ENCODE measurements at regions not wholly inside any gene's neighbourhood (a gene's known extent, or its start where the extent isn't known, plus 50 kb on each side); places are given as distances from the start of the nearest gene placed in this dataset.

DNA sequence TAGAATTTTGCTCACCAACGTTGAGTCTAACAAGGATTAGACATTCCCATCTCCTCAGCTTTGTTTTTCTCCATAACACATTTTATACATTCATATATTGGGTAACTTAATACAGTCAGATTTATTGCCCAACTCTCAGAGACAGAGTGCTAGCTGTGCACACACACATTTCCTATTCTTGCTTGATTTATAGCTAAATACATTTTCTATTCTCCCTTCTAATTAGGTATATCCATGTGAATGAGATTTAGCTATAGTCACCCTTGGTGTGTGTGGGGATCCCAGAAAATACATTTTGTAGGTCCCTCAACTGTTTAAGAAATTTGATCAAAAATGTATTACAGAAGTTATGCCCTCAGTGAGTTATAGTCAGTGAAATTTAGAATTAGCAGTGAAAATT, 715.4 kb downstream of the NSUN3 start:
- ChIA-PET CTCF (ENCODE audit: partially characterized antibody) (interaction anchor here (1.1 kb wide), 1 partner anchor 208 kb away, joined by 3 read pairs; no protein-coding TSS in a partner anchor), POLR2A (ENCODE audit: partially characterized antibody) (no interaction called here)
- Histone ChIP-seq H3K9me3 (ENCODE audit: insufficient read depth in 2 of 2, low read depth in 1 of 2, low read length in 1 of 2) (no peaks in the 10 kb centered on the region), H3K56ac (replicated peaks; ENCODE audit: insufficient read length, low read depth, low read length) (no peak overlapping the region), H2AK5ac (ENCODE audit: low read depth, low read length) (no peak overlapping the region), H2BK15ac (ENCODE audit: low read length) (no peak overlapping the region), H3K79me2 (ENCODE audit: control insufficient read depth in 1 of 2, insufficient read depth in 2 of 2, low read length in 2 of 2) (no peaks in the 10 kb centered on the region), H3K4me2 (ENCODE audit: insufficient read depth in 1 of 2, low read depth in 2 of 2, low read length in 2 of 2) (no peak overlapping the region), H2AFZ (ENCODE audit: low read length) (no peak overlapping the region), H4K20me1 (replicated peaks in 1 of 2; ENCODE audit: control insufficient read depth in 1 of 2, insufficient read depth in 2 of 2, low read length in 2 of 2) (no peaks in the 10 kb centered on the region), H2BK5ac (ENCODE audit: low read depth, low read length) (no peak overlapping the region), H3K14ac (ENCODE audit: insufficient read length) (no peak overlapping the region), H3K4ac (replicated peaks; ENCODE audit: insufficient read length, low read depth, low read length) (no peak overlapping the region), H3K79me1 (ENCODE audit: low read depth, low read length) (no peaks in the 10 kb centered on the region), H2BK20ac (ENCODE audit: low read length) (no peak overlapping the region), H3K18ac (ENCODE audit: extremely low read depth, low read length) (no peak overlapping the region), H4K91ac (replicated peaks; ENCODE audit: insufficient read length, low read length) (no peak overlapping the region), H3K4me1 (replicated peaks in 1 of 4; ENCODE audit: control insufficient read depth in 3 of 4, insufficient read depth in 4 of 4, low read length in 3 of 4) (no peaks in the 10 kb centered on the region), H3K27me3 (replicated peaks in 1 of 4; ENCODE audit: control insufficient read depth in 3 of 4, extremely low read depth in 1 of 4, insufficient read depth in 3 of 4, low read length in 3 of 4) (no peaks in the 10 kb centered on the region), H3K9ac (replicated peaks in 1 of 4; ENCODE audit: extremely low read depth in 1 of 4, low read depth in 3 of 4, low read length in 3 of 4) (no peak overlapping the region), H4K8ac (ENCODE audit: extremely low read depth, insufficient read depth, low read length) (no peak overlapping the region), H2BK12ac (ENCODE audit: low read depth, low read length) (no peak overlapping the region), H2BK120ac (replicated peaks; ENCODE audit: low read depth, low read length) (no peak overlapping the region), H3K36me3 (ENCODE audit: control insufficient read depth in 2 of 4, insufficient read depth in 4 of 4, low read length in 3 of 4) (no peaks in the 10 kb centered on the region), H3K23me2 (ENCODE audit: low read depth, low read length) (no peaks in the 10 kb centered on the region), H3K27ac (ENCODE audit: low read depth, low read length) (no peak overlapping the region), H3K23ac (ENCODE audit: insufficient read length) (no peak overlapping the region), H4K5ac (ENCODE audit: insufficient read length, low read depth, low read length) (no peak overlapping the region), H3K4me3 (ENCODE audit: extremely low read depth in 1 of 4, insufficient read depth in 2 of 4, low read depth in 3 of 4, low read length in 4 of 4) (no peak overlapping the region)
- FAIRE-seq, result no peak
- no peak for DNase-seq (ENCODE audit: low read depth in 1 of 2, low spot score in 2 of 2)
- 77% methylated on average over 1 of the region's 1 CpG; no CpG with 5 or more reads in 1 of the 2 experiments for WGBS, 2 experiments (ENCODE audit: extremely low coverage in 1 of 2, insufficient coverage in 1 of 2, insufficient read length in 1 of 2, insufficient replicate concordance in 2 of 2, low coverage in 1 of 2, low lambda C conversion rate in 2 of 2, missing lambda C conversion rate in 1 of 2)
- TF ChIP-seq EGR1 (IDR thresholded peaks at IDR 0.05; ENCODE audit: borderline replicate concordance, low read depth, low read length) (no peak), RAD21 (IDR thresholded peaks at IDR 0.05 in 1 of 2, conservative IDR thresholded peaks at IDR 0.05 in 1 of 2; ENCODE audit: low read depth in 2 of 2, low read length in 2 of 2) (no peak), JUN (IDR thresholded peaks at IDR 0.05; ENCODE audit: low read depth, low read length) (no peak), CHD2 (IDR thresholded peaks at IDR 0.05; ENCODE audit: low read length) (no peak), YY1 (IDR thresholded peaks at IDR 0.05; ENCODE audit: low read depth, low read length) (no peak), HDAC2 (IDR thresholded peaks at IDR 0.05; ENCODE audit: borderline replicate concordance in 1 of 2, low read depth in 2 of 2, low read length in 2 of 2) (no peak), RFX5 (IDR thresholded peaks at IDR 0.05; ENCODE audit: borderline replicate concordance, low read depth, low read length) (no peak), ZNF274 (IDR thresholded peaks at IDR 0.05; ENCODE audit: borderline replicate concordance, extremely low read depth, low read length) (no peak), SIX5 (IDR thresholded peaks at IDR 0.05; ENCODE audit: low read depth, low read length) (no peak), FOSL1 (IDR thresholded peaks at IDR 0.05; ENCODE audit: insufficient read depth, low read depth, low read length) (no peak), E2F6 (IDR thresholded peaks at IDR 0.05) (no peak)

All from H1 (cell line).